GM18867 (cell line): ENCODE measurements at regions not wholly inside any gene's neighbourhood (a gene's known extent, or its start where the extent isn't known, plus 50 kb on each side); places are given as distances from the start of the nearest gene placed in this dataset.

Source experiments
- ATAC-seq: cut with Tn5 transposase; IDR thresholded peaks from one replicate; pipeline ENCODE4 v1.9.1; 2021; ENCODE audit warnings: mild to moderate bottlenecking, moderate library complexity; ENCODE audit not compliant: unreplicated experiment

- ATAC-seq, result no peak
These were observed 278.5 kb downstream of the BMP7 start for GRCh38 chr20:56987986-56988385.

DNA sequence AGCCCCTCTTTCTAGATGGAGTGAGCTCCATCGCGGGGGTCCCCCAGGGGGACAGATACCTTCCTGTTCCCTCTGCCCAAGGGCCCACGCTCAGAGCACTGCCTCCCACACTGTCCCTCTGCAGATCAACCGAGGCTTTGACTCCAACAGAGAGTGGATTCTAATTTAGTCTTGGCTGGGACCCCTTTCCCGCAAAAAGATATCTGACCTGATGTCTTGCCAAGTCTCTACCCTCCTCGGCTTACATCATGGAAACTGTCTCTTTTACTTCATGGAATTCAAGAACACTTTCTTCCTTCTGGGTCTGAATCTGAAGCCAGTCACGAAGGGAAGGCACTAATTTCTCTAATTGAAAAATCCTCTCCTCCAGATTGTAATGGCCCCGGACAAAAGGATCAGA, 278.0 kb downstream of the BMP7 start:
- ATAC-seq, result no peak

GRCh38 chr20:56989516-56989915, 276.9 kb downstream of the BMP7 start:
- no peak for ATAC-seq

GRCh38 chr20:56993020-56993559, 273.4 kb downstream of the BMP7 start:
- no peak for ATAC-seq

DNA sequence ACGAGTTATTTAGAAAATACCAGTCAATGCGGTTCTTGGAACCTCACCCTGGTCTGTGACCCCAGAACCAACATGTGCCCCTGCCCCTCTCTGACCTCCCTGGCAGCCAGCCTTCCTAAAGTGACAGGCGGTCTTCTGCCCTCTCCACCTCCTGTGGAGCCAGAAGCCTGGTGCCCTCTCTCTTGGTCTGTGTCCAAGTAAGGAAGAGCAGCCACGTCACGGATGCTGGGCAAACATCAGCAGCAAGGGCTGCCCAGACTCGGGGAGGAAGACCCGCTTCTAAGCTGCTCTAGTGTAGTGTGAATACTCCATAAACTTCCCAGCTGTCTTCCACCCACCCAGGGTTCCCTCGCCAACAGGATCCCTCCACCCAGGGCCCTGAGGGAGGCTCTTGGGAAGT, 272.4 kb downstream of the BMP7 start:
- ATAC-seq, result no peak

DNA sequence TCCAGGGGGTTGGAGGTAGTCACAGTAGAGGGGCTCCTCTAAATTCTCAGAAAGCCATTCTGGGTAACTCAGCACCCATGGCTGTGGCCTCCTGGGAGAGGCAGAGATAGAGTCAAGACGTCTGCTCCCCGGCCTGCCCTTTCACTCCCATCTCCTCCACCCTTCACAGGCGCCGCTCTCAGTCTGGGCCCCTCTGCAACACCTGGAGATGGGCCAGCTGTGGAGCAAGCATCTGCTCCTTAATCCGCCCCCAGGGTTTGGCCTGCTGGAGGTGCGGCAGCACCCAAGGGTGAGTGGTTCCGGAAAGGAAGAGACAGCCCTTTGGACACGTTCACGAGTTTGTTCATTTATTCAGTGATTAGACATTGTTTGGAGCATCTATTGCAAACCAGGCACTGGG, 271.3 kb downstream of the BMP7 start:
- ATAC-seq, result no peak

DNA sequence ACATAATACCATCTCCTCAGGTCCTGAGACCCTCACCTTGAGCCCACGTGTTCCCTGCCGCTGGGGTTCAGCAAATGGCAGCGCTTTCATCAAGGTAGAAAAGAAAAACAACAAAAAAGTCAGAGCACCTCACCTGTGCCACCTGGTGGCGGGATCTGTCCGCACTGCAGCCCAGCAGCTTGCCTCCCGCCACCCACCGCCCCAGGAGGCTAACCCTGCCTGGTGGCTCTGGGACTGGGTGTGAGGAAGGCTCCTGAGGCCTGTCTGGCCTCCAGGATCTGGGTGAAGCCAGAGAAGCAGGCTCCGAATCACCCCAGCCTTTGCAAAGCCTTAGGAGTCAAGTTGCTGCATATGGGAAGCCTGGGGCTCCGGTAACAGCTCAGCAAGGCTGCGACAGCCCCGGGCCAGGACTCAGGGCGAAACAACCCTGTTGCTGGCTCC, 270.8 kb downstream of the BMP7 start:
- no peak for ATAC-seq

DNA sequence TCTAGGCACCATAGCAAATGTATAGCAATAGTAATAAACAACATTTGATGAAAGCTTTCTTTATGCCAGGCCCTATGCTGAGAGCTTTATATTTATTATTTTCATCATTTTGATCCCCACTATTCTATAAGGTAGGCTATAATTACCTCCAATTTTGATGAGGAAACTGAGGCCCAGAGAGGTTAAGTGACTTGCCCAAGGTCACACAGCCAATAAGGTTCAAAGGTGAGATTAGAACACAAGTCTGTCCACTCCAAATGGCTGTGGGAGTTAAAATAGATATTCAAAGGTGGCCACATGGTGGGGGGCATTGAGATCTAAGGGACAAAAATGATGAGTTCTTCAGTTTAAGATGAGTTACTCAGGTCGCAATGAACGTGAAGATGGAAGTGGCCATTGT, 269.9 kb downstream of the BMP7 start:
- ATAC-seq, result no peak

DNA sequence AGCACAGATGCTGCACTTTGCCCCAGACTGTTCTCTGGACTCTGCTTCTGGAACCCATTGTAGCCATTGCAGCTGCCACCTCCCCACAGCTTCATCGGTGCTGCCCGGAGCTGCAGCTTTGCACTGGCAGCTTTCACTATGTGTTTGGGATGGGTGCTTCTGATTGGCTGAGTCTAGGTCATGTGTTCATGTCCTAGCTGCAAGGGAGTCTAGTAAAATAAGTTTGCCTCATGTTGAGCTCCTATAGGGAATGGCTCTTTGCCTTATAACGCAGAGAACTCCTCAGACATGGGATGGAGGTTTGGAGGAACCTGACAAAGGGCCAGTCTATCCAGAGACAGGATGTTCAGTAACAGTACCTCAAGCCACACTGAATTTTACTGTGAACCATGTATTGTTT, 268.0 kb downstream of the BMP7 start:
- no peak for ATAC-seq

DNA sequence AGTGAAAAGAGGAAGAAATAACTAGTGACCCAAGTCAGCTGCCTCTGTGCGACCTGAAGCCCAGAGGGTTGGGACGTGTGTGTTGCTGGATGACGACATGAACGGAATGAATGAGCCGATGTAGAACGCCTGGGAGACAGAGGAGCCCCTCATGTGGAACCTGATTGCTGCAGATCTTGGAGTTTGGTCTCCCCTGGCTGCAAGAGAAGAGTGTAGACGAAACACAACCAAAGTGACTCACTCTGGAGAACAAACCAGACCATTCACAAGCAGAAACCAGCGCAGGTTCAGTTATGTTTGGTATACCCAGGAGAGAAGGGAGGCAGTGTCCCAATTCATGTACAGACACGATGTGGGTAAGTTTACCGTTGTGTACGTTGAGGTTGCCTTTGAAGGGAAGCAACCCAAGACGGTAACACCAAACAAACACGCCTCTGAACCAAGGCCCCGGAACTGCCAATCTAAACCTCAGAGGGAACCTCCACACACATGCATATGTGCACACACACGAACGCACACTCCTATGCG, 265.9 kb downstream of the BMP7 start:
- no peak for ATAC-seq

GRCh38 chr20:57001126-57001767, 265.2 kb downstream of the BMP7 start:
- no peak for ATAC-seq

- ATAC-seq, result no peak
These were observed 264.3 kb downstream of the BMP7 start for GRCh38 chr20:57002066-57002570.

DNA sequence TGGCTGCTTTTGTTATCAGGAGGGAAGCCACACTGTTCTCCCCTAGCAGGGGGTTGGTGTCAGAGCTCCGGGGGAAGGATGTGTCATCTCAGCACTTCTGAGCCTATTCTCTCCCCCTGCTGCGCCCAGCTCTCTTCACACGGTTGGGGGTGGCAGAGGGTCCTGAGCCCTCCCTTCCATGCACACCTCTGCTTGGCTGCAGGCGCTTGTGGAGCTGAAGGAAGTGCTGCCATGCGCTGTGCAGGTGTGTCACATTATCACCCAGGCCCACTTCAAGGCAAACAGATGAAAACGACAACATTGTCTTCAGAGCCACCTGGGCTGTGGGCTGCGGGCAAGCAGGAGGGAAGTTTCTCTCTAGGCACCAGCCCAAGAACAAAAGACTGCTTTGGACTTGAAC, 263.4 kb downstream of the BMP7 start:
- no peak for ATAC-seq

DNA sequence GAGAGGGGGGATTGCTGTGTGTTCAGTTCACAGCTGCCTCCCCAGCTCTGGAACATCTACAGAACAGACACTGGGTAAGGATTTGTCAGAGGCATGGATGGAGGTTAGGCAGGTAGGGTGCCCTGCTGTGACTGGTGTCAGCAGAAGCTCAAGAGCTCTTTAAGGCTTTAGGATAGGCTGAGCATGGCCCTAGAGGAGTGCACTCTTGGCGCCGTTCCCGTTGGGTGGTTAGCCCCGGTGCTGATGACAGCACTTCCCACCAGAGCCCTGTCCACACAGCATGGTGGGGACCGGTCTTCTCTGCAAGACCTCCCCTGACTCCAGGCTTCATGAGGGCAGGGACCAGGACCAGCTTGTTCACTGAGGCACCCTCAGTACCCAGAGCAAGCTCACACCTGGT, 262.0 kb downstream of the BMP7 start:
- ATAC-seq, result no peak

DNA sequence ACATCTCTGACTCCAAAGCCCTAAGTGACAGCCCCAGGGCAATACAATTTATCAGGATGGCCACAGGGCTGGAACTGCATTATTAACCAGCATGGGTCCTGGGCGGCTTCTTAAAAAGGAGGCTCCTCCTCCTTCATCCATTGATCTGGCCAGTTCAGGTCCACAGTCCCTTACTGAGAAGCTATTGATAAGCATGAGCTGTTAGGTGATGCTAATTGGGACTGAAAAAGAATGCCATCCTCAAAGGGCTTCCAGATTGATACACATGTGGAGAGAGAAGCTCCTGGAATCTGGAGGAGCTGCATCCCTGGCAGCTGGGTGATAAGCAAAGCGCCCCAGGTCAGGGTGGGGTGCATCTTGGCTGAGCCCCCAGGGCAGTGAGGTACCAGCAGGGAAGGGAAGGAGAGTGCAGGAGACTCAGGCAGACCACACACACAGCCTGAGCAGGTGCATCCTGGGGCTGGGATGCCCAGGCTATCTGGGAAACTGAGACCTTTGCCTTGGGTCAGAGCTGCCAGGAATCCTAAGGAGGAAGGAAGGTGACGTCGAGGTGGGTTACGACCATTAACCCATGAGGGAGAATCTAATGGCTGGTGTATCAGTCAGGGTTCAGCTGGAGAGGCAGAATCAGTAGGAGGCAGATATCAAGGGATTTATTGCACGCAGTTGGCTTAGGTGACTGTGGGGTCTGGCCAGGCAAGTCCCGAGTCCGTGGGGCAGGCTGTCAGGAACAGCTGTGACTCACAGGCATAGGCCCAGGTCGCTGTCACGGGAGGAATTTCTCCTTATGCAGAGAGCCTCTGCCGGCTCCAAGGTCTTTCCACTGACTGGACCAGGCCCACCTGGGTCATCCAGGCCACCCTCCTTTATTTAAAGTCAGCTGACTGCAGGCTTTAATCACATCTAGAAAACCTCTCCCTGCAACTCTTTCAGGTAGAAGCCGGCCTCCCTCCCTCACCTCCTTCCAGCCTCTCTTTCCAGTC, 261.2 kb downstream of the BMP7 start:
- no peak for ATAC-seq

- no peak for ATAC-seq
These were observed 259.9 kb downstream of the BMP7 start for GRCh38 chr20:57006411-57007170.

GRCh38 chr20:57007171-57007540, 259.3 kb downstream of the BMP7 start:
- no peak for ATAC-seq

GRCh38 chr20:57008217-57008616, 258.2 kb downstream of the BMP7 start:
- no peak for ATAC-seq

- ATAC-seq, result no peak
These were observed 257.1 kb downstream of the BMP7 start for GRCh38 chr20:57009355-57009754.

DNA sequence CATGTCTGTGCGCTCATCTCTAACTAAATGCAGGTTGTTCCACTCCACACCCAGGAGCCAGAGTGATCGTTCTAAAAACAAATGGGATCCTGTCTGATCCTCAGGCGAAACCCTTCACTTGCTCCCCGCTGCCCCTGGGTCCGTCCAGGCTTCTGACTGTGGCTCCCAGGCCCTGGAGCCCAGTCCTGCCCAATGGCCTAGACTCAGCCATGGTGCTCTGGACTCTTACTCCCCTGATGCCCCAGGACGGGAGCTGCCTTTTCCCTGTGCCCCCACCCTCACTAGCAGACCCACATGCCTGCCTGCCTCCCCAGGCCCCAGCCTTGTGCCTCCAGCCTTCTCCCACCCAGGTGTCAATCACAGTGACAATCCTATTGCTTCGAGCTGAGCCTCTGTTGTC, 256.7 kb downstream of the BMP7 start:
- no peak for ATAC-seq

DNA sequence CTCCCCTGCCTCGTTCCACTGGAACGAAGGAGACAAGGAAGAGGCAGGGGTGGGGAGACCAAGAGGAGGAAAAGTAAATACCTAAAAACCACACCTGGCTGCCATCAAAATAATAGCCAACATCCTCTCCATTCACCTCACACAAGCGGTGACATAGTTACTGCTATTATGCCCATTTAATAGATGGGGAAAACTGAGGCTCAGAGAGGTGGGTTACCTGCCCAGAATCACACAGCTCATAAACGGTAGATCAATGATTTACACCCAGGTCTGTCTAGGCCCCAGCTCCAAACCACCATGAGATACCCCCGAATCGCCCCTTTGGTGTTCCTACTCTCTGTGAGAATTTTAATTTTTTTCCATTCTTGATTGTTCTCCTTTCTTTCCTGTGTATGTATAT, 253.8 kb downstream of the BMP7 start:
- ATAC-seq, result no peak
